DMS 273 (cell line): ENCODE measurements at regions not wholly inside any gene's neighbourhood (a gene's known extent, or its start where the extent isn't known, plus 50 kb on each side); places are given as distances from the start of the nearest gene placed in this dataset.

Experiments
- DNase-seq: peaks from one replicate; lab custom pipeline; 2025; ENCODE audit not compliant: unreplicated experiment; lab: John Stamatoyannopoulos, UW

- DNase-seq = peak; percentile 5
Observed at GRCh38 chr6:87815449-87815848, 113.4 kb upstream of the AKIRIN2 start.

GRCh38 chr6:87808005-87808757 is 106.1 kb upstream of the AKIRIN2 start:
- DNase-seq = no peak

- no peak for DNase-seq
Observed at GRCh38 chr6:87807475-87807874, 105.4 kb upstream of the AKIRIN2 start.

GRCh38 chr6:87806635-87807034 is 104.6 kb upstream of the AKIRIN2 start:
- peak; percentile 66 for DNase-seq

- DNase-seq = no peak
Observed at GRCh38 chr6:87806099-87806498, 104.1 kb upstream of the AKIRIN2 start.

GRCh38 chr6:87803791-87804190 is 101.8 kb upstream of the AKIRIN2 start:
- DNase-seq = no peak

GRCh38 chr6:87799651-87800050 is 97.6 kb upstream of the AKIRIN2 start:
- no peak for DNase-seq

GRCh38 chr6:87798393-87799278 is 96.6 kb upstream of the AKIRIN2 start:
- no peak for DNase-seq

GRCh38 chr6:87794922-87795885 is 93.2 kb upstream of the AKIRIN2 start:
- no peak for DNase-seq

GRCh38 chr6:87793315-87793714 is 91.3 kb upstream of the AKIRIN2 start:
- no peak for DNase-seq

GRCh38 chr6:87791982-87792381 is 89.9 kb upstream of the AKIRIN2 start:
- DNase-seq = no peak

- DNase-seq = no peak
Observed at GRCh38 chr6:87791485-87791884, 89.5 kb upstream of the AKIRIN2 start.

GRCh38 chr6:87791029-87791428 is 89.0 kb upstream of the AKIRIN2 start:
- no peak for DNase-seq

GRCh38 chr6:87789900-87790290 is 87.9 kb upstream of the AKIRIN2 start:
- DNase-seq = no peak

GRCh38 chr6:87789198-87789899 is 87.3 kb upstream of the AKIRIN2 start:
- DNase-seq = peak; percentile 15

GRCh38 chr6:87788141-87788540 is 86.1 kb upstream of the AKIRIN2 start:
- no peak for DNase-seq

GRCh38 chr6:87785229-87785862 is 83.3 kb upstream of the AKIRIN2 start:
- DNase-seq = no peak

GRCh38 chr6:87784690-87785089 is 82.7 kb upstream of the AKIRIN2 start:
- DNase-seq = no peak

- no peak for DNase-seq
Observed at GRCh38 chr6:87784051-87784450, 82.0 kb upstream of the AKIRIN2 start.

- DNase-seq = no peak
Observed at GRCh38 chr6:87779542-87779941, 77.5 kb upstream of the AKIRIN2 start.
